B cell (primary cell): ENCODE measurements at regions not wholly inside any gene's neighbourhood (a gene's known extent, or its start where the extent isn't known, plus 50 kb on each side); places are given as distances from the start of the nearest gene placed in this dataset.

Experiments
- EZH2 ChIP-seq: IDR thresholded peaks from 2 replicates; pipeline ENCODE4 v1.6.1; 2012; ENCODE audit warnings: borderline replicate concordance, low read depth, mild to moderate bottlenecking, moderate library complexity, low read length; ENCODE audit not compliant: insufficient read depth, poor library complexity, severe bottlenecking
- TF ChIP-seq, protein P1 (sequence below): fragments of 200-600 bp; IDR thresholded peaks from one replicate; pipeline ENCODE4 v1.8.0; 2022; ENCODE audit warnings: antibody characterized with exemption, mild to moderate bottlenecking

DNA sequence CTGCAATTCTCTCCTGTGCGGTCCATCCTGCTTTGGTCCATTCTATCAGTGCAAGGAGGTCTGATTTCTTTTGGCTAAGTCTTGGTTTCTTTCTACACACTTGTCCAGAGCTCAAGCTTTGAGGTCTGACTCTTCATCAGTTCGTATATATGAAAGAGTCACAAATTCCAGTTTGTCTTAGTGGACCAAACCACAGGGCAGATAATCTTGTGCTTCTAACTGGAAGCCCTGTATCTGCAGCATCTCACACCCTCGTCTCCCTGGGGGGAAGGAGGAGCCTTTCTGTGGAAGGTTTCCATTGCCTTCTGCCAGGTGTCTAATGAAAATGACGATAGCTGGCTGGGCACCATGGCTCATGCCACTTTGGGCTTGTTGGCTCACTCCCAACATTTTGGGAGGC lies 148.5 kb downstream of the SPP2 start:
- TF ChIP-seq, protein P1, sequence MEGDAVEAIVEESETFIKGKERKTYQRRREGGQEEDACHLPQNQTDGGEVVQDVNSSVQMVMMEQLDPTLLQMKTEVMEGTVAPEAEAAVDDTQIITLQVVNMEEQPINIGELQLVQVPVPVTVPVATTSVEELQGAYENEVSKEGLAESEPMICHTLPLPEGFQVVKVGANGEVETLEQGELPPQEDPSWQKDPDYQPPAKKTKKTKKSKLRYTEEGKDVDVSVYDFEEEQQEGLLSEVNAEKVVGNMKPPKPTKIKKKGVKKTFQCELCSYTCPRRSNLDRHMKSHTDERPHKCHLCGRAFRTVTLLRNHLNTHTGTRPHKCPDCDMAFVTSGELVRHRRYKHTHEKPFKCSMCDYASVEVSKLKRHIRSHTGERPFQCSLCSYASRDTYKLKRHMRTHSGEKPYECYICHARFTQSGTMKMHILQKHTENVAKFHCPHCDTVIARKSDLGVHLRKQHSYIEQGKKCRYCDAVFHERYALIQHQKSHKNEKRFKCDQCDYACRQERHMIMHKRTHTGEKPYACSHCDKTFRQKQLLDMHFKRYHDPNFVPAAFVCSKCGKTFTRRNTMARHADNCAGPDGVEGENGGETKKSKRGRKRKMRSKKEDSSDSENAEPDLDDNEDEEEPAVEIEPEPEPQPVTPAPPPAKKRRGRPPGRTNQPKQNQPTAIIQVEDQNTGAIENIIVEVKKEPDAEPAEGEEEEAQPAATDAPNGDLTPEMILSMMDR: no peak
- TF ChIP-seq EZH2: no peak
